ENCODE measurements at regions not wholly inside any gene's neighbourhood (a gene's known extent, or its start where the extent isn't known, plus 50 kb on each side); places are given as distances from the start of the nearest gene placed in this dataset.
"Not testable (repeated sequence)": the region's sequence is repeated elsewhere in the genome, so short reads cannot be mapped to it uniquely, and the experiment has no call there.

DNA sequence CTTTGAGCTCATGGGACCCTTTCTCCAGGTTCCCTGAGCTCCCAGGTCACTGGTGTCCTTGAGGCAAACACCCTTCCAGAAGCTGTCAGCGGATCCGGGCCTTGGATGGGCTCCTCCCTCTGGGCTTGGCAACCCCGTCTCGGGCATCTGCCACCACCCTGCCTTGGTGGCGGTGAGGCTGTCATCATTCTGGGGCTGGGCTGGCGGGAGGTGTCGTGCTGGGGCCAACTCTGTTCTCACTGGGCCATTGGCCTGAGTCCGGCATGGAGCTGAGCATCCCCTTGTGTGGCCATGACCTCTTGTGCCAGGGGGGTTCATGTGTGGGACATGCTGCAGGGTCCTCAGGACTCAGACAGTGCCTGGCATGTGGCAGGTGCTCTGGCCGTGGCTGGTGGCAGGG lies 197.6 kb downstream of the LAT start:
- DNase-seq (ENCODE audit: low read depth) = no peak

- DNase-seq (ENCODE audit: low read depth) = not testable (repeated sequence)
Observed at GRCh38 chr16:29181921-29182411, 197.1 kb downstream of the LAT start.

GRCh38 chr16:29181254-29181780 lies 196.5 kb downstream of the LAT start:
- not testable (repeated sequence) for DNase-seq (ENCODE audit: low read depth)

GRCh38 chr16:29180206-29180600 lies 195.4 kb downstream of the LAT start:
- DNase-seq (ENCODE audit: low read depth) = not testable (repeated sequence)

DNA sequence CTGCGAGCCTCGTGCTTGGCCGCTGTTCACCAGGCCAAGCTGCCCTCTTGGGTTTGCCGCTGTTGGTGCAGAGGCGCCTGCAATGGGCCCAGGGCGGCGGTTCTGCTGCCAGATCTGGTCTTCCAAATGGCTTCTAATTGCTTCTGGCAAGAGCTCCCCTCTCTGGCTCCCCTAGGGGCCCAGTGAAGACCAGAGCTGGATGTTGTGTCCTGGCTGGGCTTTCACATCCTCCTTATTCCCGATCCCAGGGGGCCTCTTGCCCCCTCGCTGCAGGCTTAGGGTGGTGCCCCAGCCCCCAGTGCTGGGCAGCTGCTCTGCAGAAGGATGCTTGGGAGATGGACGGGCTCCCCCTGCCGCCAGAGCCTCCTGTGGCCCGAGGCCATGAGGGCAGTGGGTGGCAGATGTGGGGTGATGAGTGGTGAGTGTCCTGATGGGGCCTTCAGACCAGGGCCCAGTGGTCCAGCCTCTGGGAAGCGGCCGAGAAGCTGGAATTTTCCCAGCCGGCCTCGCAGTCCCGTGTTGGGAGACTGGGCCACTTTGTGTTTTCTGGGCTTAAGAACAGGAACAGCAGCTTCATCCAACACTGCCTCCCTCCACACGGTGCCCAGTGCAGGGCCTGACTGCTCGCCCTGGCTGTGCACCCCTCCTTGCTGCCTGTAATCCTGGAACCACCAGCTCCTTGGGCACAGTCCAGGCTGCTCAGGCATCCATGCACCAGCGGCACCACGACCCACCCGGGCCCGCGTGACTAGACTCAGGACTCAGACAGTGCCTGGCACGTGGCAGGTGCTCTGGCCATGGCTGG lies 194.8 kb downstream of the LAT start:
- DNase-seq (ENCODE audit: low read depth) = peak; percentile 57

DNA sequence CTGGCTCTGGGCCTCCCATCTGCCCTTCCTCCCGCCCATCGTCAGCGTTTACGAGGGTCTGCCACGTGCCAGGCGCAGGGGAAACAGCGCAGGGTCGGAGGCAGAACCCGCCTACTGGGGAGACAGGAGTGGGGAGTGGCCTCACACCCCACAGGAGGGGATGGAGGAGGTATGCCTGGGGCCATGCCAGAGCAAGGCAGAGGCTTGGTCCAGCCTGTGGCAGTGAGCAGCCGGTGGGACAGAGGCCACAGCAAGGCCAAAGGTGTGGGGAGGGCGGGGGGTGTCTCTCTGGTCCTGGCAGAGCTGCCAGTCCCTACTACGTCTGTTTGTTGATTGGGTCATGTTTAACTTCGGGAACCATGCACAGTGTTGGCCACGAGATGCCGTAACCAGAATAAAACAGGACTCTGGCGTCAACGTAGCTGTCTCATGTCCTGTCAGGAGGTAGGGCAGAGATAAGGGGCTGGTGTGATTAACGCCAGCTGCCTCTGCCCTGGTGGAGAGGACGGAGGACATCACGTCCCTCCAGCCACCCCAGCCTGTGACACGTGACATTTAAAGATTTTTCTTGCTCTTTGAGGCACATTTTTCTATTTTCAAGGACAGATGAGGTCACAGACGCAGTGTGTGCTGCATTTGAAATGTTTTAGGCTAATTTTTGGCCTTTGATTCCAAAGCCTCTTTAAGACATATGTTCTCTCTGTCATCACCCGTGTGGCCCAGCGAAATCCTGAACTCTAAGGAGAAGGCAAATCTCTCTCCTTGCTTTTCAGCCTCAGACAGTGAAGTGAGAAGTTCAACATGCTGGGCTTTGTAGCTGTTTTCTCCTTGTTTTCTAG lies 193.3 kb downstream of the LAT start:
- peak; percentile 11 for DNase-seq (ENCODE audit: low read depth)

DNA sequence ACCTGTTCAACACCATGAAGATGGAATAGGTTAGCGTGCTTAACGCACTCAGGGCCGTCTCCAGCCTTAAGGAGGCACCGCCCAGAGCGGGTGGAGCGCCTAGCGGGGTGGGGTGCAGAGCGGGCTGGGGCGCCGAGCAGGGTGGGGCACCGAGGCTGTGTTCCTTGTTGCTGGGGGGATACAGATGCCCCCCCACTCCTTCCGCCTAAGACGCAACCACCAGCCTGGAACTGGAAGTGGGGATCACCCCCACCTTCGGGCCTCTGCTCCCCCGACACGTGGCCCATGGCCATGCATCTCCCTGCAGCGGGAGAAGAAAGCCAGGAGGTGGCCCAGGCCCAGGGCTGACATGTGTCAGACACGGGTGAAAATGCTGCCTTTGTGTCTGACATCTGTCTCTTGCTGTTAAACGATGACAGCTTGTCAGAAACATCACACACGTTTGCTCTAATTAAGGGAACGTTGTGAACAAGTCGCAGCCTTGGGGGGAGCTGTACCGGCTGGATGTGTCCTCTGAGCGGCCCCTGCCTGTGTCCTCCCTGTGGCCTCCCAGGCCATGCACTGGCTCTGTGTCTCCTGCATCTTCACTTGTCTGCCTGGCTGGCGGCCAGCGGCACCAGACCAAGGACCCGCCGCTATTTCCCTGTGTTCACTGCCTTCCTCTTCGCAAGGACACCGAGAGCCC lies 192.5 kb downstream of the LAT start:
- not testable (repeated sequence) for DNase-seq (ENCODE audit: low read depth)

DNA sequence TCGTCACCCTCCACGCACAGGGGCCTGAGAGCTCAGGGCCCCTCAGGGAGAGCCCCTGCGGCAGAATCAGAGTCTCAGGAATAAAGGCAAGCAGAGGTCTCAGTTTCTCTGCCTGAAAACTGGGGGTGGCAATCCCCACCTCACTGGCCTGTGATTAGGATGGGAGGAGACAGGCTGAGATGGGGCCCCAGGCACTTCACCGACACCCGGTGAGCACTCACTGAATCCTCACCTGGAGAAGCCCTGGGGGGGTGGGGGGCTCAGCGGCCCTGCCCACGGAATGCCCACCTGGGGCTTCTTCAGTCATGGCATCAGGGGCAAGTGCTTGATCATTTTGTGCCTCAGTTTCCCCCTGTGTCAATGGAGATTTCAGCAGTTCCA lies 192.0 kb downstream of the LAT start:
- not testable (repeated sequence) for DNase-seq (ENCODE audit: low read depth)

DNA sequence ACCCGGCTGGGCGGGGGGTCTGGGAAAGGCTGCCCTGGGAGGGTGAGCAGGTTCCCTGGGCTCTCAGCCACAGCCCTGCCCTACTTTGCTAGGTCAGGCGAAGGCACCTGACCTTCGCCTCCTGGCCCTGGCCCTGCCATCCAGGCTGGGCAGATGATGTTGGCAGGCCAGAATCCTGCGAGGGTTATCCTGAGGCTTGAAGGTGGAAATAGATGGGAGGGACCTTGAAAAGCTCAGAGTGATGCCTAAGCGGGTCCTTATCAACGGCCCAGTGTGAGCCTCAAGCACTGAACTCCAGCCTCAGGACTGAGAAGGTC lies 191.3 kb downstream of the LAT start:
- not testable (repeated sequence) for DNase-seq (ENCODE audit: low read depth)

DNA sequence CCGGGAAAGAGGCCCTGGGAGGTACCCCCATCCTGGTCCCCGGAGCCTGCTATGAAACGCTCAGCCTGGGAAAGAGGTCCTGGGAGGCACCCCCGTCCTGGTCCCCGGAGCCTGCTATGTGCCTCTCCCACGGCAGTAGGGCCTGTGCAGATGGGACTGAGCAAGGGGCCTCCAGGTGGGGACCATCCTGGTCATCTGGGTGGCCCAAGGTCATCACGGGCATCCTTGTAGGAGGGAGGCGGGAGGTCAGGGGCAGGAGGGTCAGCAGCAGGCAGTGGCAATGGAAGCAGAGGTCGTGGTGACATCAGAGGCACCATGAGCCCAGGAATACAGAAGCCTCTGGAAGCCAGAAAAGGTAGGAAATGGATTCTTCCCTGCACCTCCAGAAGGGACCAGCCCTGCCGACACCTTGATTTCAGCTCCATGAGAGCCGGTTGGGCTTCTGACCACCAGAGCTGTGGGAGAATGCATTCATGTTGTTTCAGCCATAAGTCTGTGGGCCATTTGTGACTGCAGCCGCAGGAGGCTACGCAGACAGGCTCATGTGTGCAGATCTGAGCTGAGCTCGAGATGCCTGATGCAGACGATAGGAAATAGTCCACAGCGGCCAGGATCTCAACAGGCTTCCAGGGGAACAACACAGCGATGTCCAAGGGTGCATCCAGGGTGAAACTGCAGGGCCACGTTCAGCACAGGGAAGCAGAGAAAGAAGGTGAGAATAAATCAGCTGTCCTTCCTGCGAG lies 190.7 kb downstream of the LAT start:
- not testable (repeated sequence) for DNase-seq (ENCODE audit: low read depth)

GRCh38 chr16:29173371-29174305 lies 188.8 kb downstream of the LAT start:
- not testable (repeated sequence) for DNase-seq (ENCODE audit: low read depth)

DNA sequence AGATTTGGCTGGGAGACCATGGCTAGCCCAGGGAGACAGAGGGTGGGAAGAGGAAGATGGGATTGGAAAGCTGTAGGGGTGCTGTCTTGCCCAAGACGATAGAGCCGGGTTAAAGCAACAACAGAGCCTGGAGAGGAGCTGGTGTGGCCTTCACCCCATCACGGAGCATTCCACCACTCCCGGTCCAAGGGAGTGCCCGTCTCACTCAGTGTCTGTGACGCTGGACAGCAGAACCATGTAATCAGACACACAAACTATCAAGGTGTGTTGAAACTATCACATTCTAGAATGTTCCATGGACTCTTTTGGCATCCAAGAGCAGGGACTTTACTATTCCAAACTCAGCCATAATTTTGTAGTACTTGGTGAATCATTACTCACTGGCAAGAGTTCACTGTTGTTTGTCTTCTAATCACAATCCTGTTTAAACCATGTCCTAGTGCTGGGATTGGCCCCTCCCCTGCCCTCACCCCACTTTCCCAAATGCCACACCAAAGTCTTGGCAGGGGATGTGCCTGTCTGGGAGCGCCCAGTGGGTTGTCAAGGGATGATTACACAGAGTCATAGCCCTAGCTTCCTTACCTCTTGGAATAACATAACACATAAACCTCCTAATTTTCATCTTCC lies 187.4 kb downstream of the LAT start:
- DNase-seq (ENCODE audit: low read depth) = not testable (repeated sequence)

DNA sequence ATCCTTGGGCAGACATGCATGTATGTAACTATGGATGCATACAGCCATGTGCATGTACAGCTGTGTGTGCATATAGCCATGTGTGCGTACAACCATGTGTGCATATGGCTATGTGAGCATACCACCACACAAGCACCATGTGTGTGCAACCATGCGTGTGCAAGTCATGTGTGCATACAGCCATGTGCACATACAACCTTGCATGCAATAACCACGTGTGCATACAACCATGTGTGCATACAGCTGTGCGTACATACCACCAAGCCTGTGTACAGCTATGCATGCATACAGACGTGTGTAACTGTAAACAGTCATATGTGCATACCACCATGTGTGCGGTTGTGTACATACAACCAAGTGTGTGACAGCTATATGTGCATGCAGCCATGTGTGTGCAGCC lies 186.4 kb downstream of the LAT start:
- DNase-seq (ENCODE audit: low read depth) = not testable (repeated sequence)

GRCh38 chr16:29170393-29171119 lies 185.7 kb downstream of the LAT start:
- not testable (repeated sequence) for DNase-seq (ENCODE audit: low read depth)

- DNase-seq (ENCODE audit: low read depth) = peak; percentile 53
Observed at GRCh38 chr16:29169295-29169994, 184.6 kb downstream of the LAT start.

- DNase-seq (ENCODE audit: low read depth) = not testable (repeated sequence)
Observed at GRCh38 chr16:29168515-29169259, 183.8 kb downstream of the LAT start.

DNA sequence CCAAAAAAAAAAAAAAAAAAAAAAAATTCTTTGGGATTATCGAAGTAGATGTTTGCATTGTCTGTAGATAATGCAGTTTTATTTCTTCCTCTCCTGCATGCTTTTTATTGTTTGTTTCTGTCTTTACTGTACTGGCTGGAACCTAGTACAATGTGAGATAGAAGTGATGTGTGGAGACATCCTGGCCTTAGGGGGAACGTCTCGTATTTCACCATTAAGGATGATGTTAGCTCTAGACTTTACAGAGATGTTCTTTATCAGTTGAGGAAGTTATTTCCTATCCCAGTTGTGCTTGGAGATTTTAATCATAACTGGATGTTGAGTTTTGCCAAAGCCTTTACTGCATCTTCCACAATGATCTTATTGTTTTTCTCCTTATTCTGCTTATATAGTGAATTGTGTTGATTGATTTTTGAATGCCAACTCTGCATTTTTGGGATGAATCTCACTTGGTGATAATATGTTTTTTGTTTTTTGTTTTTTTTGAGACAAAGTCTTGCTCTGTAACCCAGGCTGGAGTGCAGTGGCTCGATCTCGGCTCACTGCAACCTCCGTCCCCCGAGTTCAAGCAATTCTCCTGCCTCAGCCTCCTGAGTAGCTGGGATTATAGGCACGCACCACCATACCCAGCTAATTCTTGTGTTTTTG lies 179.7 kb downstream of the LAT start:
- DNase-seq (ENCODE audit: low read depth) = not testable (repeated sequence)
